ENCODE measurements at regions not wholly inside any gene's neighbourhood (a gene's known extent, or its start where the extent isn't known, plus 50 kb on each side); places are given as distances from the start of the nearest gene placed in this dataset.

GRCh38 chr7:136039577-136040345 is 62.6 kb upstream of the MTPN start:
- no peak for DNase-seq (ENCODE audit: extremely low read depth, low read depth)
- TF ChIP-seq CTCF (IDR thresholded peaks at IDR 0.05; ENCODE audit: low read depth, low read length), result no peak

- DNase-seq (ENCODE audit: extremely low read depth, low read depth), result no peak
- no peak for TF ChIP-seq CTCF (IDR thresholded peaks at IDR 0.05; ENCODE audit: low read depth, low read length)
Measured at GRCh38 chr7:136036336-136036735, 59.2 kb upstream of the MTPN start.

GRCh38 chr7:136034132-136034531 is 57.0 kb upstream of the MTPN start:
- no peak for DNase-seq (ENCODE audit: extremely low read depth, low read depth)
- TF ChIP-seq CTCF (IDR thresholded peaks at IDR 0.05; ENCODE audit: low read depth, low read length), result no peak

DNA sequence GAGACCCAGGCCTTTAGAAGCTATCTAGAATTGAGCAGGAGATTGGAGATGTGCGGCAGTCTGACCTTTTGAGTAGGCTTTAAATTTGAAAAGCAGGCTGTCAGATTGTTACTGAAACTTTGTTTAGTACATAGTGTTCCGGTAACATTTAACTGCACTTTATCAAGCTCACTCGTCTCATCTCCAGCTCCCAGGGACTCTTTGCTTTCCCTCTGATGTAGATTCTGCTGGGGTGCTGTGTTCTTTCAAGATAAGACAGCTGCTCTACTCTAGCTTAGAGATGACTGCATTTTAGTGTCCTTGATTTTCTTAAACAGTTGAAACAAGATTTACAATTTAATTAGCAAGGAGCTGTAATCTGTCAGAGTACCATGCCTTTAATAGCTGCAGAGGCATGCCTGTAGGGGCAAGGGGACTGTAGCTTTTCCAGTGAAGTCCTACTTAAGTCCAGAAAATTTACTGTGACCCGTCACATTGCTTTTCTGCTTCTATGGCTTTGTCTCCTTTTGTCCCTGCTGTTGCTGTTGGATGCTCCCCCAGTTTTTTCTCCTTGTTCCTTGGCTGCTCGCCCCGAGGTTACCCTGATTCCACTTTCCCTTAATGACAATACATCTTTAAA is 56.4 kb upstream of the MTPN start:
- DNase-seq (ENCODE audit: extremely low read depth, low read depth), result no peak
- TF ChIP-seq CTCF (IDR thresholded peaks at IDR 0.05; ENCODE audit: low read depth, low read length), result no peak

- DNase-seq (ENCODE audit: extremely low read depth, low read depth), result no peak
- TF ChIP-seq CTCF (IDR thresholded peaks at IDR 0.05; ENCODE audit: low read depth, low read length), result no peak
Measured at GRCh38 chr7:136030867-136031318, 53.7 kb upstream of the MTPN start.

DNA sequence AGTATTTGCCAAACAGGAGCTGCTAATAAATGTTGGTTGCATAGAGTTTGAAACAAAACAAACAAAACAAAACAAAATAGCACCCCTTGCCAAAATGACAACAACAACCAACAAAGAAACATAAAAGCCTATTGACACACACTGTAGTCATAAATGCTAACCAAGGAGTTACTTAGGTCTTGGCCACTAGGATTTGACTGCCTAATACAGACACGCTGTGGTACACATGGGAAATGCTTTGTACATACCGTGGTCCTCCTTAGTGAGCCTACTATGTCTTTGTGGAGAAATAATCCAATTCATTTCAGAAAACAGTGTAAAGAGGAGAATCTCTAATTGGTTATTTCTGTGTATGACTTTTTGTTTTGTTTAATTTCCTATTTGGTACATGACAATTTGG is 53.2 kb upstream of the MTPN start:
- no peak for DNase-seq (ENCODE audit: extremely low read depth, low read depth)
- TF ChIP-seq CTCF (IDR thresholded peaks at IDR 0.05; ENCODE audit: low read depth, low read length), result no peak

DNA sequence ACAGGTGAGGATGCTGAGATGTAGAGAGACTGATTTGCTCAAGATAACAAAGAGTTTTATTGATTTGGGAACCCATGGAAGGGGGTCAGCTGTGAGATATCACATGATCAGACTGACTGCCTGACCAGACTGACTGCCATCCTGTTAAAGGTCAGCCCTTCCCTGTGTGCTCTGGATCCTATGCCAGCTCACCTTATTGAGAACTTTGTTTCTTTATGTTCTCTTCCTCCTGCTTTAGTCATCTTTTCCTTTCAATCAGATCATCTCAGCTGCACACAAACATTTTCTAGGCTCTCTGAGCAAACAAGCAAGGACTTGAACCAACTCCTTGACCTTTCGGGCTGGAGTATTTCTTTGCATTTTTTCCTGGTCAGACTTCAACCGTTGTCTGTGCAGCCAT is 50.0 kb upstream of the MTPN start:
- DNase-seq (ENCODE audit: extremely low read depth, low read depth), result no peak
- no peak for TF ChIP-seq CTCF (IDR thresholded peaks at IDR 0.05; ENCODE audit: low read depth, low read length)
